ENCODE measurements at regions not wholly inside any gene's neighbourhood (a gene's known extent, or its start where the extent isn't known, plus 50 kb on each side); places are given as distances from the start of the nearest gene placed in this dataset.

DNA sequence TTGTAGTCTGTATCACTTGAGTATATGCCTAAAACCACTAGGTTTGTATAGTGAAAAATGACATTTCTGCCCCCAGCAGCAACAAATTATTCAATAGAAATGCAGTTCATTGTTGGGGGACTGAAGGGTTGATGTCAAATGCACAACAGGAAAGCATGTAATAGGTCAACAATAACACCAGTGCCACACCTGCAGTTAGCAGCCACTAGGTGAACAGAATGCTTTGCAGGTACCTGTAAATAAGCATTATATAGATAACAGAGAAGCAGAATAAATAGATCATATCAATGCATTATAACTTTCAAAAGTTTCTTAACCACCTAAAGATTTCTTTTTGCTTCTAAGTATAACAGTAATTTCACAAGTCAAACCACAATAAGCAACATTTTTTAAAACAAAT is 435.9 kb upstream of the DMAC1 start:
- H3K27ac ChIP-seq (ENCODE audit: insufficient read depth, low read depth, low read length), result no peak overlapping the region
- H3K79me2 ChIP-seq (ENCODE audit: control insufficient read depth, insufficient read depth, low read length), result no peaks in the 10 kb centered on the region
- no peaks in the 10 kb centered on the region for H3K36me3 ChIP-seq (ENCODE audit: control insufficient read depth in 2 of 2, extremely low read depth in 1 of 2, insufficient read depth in 2 of 2, low read length in 2 of 2)
- no peaks in the 10 kb centered on the region for H3K9me1 ChIP-seq (replicated peaks; ENCODE audit: control insufficient read depth, extremely low read depth, insufficient read depth, low read length)
- no peak overlapping the region for H2AFZ ChIP-seq (ENCODE audit: low read depth, low read length)
- no peaks in the 10 kb centered on the region for H3K27me3 ChIP-seq (ENCODE audit: control insufficient read depth in 2 of 2, insufficient read depth in 2 of 2, low read length in 2 of 2)
- no peak overlapping the region for H3K4me3 ChIP-seq (replicated peaks in 1 of 3; ENCODE audit: insufficient read depth in 1 of 3, low read depth in 1 of 3, low read length in 3 of 3)
- TF ChIP-seq, protein P1, sequence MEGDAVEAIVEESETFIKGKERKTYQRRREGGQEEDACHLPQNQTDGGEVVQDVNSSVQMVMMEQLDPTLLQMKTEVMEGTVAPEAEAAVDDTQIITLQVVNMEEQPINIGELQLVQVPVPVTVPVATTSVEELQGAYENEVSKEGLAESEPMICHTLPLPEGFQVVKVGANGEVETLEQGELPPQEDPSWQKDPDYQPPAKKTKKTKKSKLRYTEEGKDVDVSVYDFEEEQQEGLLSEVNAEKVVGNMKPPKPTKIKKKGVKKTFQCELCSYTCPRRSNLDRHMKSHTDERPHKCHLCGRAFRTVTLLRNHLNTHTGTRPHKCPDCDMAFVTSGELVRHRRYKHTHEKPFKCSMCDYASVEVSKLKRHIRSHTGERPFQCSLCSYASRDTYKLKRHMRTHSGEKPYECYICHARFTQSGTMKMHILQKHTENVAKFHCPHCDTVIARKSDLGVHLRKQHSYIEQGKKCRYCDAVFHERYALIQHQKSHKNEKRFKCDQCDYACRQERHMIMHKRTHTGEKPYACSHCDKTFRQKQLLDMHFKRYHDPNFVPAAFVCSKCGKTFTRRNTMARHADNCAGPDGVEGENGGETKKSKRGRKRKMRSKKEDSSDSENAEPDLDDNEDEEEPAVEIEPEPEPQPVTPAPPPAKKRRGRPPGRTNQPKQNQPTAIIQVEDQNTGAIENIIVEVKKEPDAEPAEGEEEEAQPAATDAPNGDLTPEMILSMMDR (IDR thresholded peaks at IDR 0.05; ENCODE audit: extremely low read depth in 1 of 2, insufficient read depth in 1 of 2, low read depth in 1 of 2, low read length in 2 of 2), result no peak
- no peak for TF ChIP-seq EZH2 (IDR thresholded peaks at IDR 0.05; ENCODE audit: borderline replicate concordance, low read depth, low read length, severe bottlenecking)
- no peak for TF ChIP-seq GATA2 (IDR thresholded peaks at IDR 0.05; ENCODE audit: insufficient read depth, insufficient read length, low read depth, low read length)
- TF ChIP-seq JUN (IDR thresholded peaks at IDR 0.05; ENCODE audit: borderline replicate concordance, insufficient read depth, insufficient read length, low read depth), result no peak
- no peak for TF ChIP-seq MYC (IDR thresholded peaks at IDR 0.05; ENCODE audit: low read depth, low read length)
- TF ChIP-seq FOS (IDR thresholded peaks at IDR 0.05; ENCODE audit: borderline replicate concordance, insufficient read depth, low read length), result no peak
- TF ChIP-seq POLR2AphosphoS5 (IDR thresholded peaks at IDR 0.05; ENCODE audit: insufficient read depth, low read depth, low read length), result no peak
- TF ChIP-seq POLR2A (IDR thresholded peaks at IDR 0.05; ENCODE audit: low read depth, low read length), result no peak
- TF ChIP-seq, protein P2, sequence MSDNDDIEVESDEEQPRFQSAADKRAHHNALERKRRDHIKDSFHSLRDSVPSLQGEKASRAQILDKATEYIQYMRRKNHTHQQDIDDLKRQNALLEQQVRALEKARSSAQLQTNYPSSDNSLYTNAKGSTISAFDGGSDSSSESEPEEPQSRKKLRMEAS (IDR thresholded peaks at IDR 0.05; ENCODE audit: insufficient read depth, insufficient read length), result no peak
- no TSS peak for BruUV-seq (replicated peaks)
- CTCF ChIA-PET, result no interaction called here
- intact Hi-C loops (cut with micrococcal nuclease) (no loop called here), dilution Hi-C loops (cut with MboI; ENCODE audit: extremely low pct_ligation_motif_present, low sequenced_read_pairs) (no loop called here)
- FAIRE-seq (no peak), DNase-seq (ENCODE audit: low read depth, low spot score) (no peak)
- H3K9me3 ChIP-seq (replicated peaks; ENCODE audit: control insufficient read depth, insufficient read depth, low read length), result no peaks in the 10 kb centered on the region
- no peaks in the 10 kb centered on the region for H4K20me1 ChIP-seq (replicated peaks; ENCODE audit: control insufficient read depth, extremely low read depth, insufficient read depth, low read length)
- no peaks in the 10 kb centered on the region for H3K4me1 ChIP-seq (ENCODE audit: control insufficient read depth, extremely low read depth, insufficient read depth, low read length)
- no peak overlapping the region for H3K4me2 ChIP-seq (ENCODE audit: insufficient read depth, low read length)
- no peak overlapping the region for H3K9ac ChIP-seq (replicated peaks; ENCODE audit: extremely low read depth, insufficient read depth, low read length)
- POLR2A ChIA-PET, result no interaction called here

All from endothelial cell of umbilical vein (primary cell).